ENCODE measurements at regions not wholly inside any gene's neighbourhood (a gene's known extent, or its start where the extent isn't known, plus 50 kb on each side); places are given as distances from the start of the nearest gene placed in this dataset.

DNA sequence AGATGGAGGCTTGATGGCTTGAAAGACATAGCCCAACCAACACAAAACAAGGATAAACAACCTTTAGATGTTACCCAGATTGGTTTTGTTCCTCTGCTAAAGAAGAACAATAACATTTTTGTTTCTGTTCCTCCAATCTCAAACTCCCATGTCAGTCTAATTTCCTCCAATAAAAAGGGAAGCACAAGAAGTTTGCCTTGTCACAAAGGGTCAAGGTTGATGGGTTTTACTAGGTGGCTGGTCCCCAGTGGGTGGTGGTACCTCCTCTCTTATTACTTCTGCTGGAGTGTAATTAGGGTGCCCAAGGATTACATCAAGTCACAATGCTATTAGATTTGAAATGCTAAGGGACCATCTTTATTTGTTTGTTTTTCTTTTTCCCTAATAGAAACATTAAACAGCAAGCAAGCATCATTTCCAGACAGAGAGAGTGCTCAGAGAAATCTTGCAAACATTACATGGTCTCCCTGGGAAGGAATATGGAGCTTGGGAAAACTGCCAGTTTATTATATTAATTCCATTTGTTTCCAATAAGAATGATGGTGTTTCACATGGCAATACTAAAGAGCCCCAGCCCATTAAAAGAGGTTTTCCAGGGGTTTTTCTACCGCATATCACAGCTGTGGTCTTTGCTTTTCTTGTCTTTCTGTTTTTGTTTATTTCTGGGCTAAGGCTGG is 78.3 kb upstream of the AOAH start:
- WGBS: 68% methylated on average over 1 of the region's 1 CpG
- no peak for ATAC-seq

DNA sequence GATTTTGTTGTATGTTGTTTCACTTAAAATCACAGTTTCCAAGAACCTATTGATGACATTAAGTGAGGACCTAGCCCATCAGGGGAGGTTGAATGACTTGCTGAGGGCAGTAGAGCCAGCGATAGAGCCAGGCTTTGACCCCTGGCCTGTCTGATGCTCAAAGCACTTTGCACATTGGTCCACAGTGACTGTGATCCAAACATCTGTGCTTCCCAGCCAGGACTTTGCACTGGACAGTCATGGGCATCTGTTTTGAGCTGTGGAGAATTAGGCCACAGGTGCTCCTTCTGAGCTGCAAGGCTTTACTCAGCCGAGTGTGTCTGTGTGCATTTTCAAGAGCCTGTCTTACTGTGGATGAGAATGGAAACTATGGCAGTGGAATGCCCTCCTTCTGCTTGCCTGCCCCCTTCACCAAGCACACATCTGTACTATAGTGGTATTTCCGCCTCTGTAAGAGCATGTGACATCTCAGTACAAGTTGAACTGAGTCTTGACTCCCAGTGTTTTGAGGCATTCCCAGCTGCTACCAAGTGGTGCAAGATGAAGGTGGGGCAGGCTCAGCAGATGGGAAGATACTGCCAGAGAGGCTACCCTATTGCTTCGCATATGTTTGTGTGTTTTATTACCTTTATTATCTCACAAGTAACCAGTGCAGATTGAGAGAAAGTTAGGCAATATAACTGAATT is 72.7 kb upstream of the AOAH start:
- Histone ChIP-seq H3K4me1 (ENCODE audit: control insufficient read depth, insufficient read depth, low read length) (peaks cover 3% of the 10 kb centered on the region), H3K9me3 (ENCODE audit: control insufficient read depth, low read length) (no peaks in the 10 kb centered on the region), H3K4me3 (ENCODE audit: low read length) (no peak overlapping the region), H3K27me3 (ENCODE audit: control insufficient read depth, insufficient read depth) (no peaks in the 10 kb centered on the region), H3K27ac (ENCODE audit: low read length) (no peak overlapping the region)
- no peak for DNase-seq
- 84% methylated on average over 4 of the region's 4 CpGs for WGBS
- no peak for ATAC-seq
- intact Hi-C loops (cut with DNase I): no loop called here

More for the DNA sequence above, 78.3 kb upstream of the AOAH start:
- Histone ChIP-seq H3K9me3 (ENCODE audit: control insufficient read depth, low read length) (no peaks in the 10 kb centered on the region), H3K27ac (ENCODE audit: low read length) (no peak overlapping the region), H3K4me3 (ENCODE audit: low read length) (no peak overlapping the region), H3K27me3 (ENCODE audit: control insufficient read depth, insufficient read depth) (no peaks in the 10 kb centered on the region), H3K4me1 (ENCODE audit: control insufficient read depth, insufficient read depth, low read length) (no peaks in the 10 kb centered on the region)
- no peak for DNase-seq
- intact Hi-C loops (cut with DNase I): no loop called here

DNA sequence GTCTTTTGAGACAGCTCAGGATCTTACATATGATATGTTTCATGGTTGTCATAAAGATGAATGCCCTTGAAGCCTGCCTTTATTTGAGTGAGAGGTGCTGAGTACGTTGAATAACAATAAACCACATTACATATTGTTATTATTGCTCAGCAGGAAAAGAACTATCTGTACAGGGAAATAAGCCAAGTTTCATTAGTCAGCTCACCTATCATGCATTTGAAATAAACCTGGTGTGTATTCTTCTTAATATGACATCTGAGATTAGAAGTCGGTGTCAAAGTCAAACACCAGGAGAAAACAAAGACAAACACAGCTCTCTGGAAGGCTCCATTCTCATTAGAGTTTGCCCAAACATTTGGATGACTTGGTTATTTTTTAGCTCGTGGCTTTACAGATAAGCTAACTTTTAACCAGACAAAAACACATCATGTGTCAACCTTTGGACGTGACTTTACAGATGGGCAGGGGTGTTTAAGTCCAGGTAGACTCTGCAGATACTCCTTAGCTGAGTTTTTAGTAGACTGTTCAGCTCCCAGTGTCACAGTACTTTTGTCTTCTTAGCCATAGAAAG is 71.2 kb upstream of the AOAH start:
- 42% methylated on average over 4 of the region's 4 CpGs for WGBS
- intact Hi-C loops (cut with DNase I): no loop called here
- Histone ChIP-seq H3K27me3 (ENCODE audit: control insufficient read depth, insufficient read depth) (no peaks in the 10 kb centered on the region), H3K4me3 (ENCODE audit: low read length) (no peak overlapping the region), H3K27ac (ENCODE audit: low read length) (no peak overlapping the region), H3K9me3 (ENCODE audit: control insufficient read depth, low read length) (no peaks in the 10 kb centered on the region), H3K4me1 (ENCODE audit: control insufficient read depth, insufficient read depth, low read length) (peaks cover 3% of the 10 kb centered on the region)
- no peak for DNase-seq
- ATAC-seq: no peak

DNA sequence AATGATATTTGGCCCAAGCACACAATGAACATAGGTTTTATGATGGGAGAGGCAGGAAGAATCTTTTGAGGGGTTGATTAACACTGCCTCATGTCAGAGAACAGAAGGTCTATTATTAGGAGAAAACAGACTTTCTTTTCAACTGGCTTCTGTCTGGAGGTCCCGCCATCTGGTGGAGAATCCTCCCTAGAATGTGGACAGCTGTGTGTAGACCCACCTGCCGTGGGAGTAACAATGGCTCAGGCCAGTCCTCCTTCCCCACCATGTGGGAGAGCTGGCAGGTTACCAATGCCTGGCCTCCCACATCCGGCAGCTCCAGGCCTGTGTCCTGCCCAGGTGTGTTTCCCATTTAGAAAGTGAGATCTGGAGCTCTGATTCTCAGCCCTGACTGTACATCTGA is 70.4 kb upstream of the AOAH start:
- DNase-seq: no peak
- Histone ChIP-seq H3K9me3 (ENCODE audit: control insufficient read depth, low read length) (no peaks in the 10 kb centered on the region), H3K27ac (ENCODE audit: low read length) (no peak overlapping the region), H3K27me3 (ENCODE audit: control insufficient read depth, insufficient read depth) (no peaks in the 10 kb centered on the region), H3K4me1 (ENCODE audit: control insufficient read depth, insufficient read depth, low read length) (peaks cover 3% of the 10 kb centered on the region), H3K4me3 (ENCODE audit: low read length) (no peak overlapping the region)
- ATAC-seq: no peak
- WGBS: 59% methylated on average over 3 of the region's 3 CpGs
- intact Hi-C loops (cut with DNase I): no loop called here

DNA sequence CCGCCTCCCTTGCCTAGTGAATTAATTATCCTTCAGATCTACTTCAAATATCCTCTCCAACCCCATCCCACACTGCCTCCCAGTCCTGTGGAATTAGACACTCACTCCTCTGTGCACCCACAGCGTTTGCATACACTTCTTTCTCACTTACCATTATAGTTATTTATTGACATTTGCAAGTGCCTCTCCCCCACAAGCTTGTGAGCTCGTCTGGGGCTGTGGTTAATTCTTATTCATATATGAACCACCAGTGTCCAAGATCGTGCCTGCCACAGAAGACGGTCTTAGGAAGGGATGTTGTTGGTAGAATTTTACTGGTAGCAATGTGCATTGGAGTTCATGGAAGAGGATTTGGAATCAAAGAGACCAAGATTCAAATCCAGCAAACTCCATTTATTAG is 68.1 kb upstream of the AOAH start:
- Histone ChIP-seq H3K27ac (ENCODE audit: low read length) (no peak overlapping the region), H3K27me3 (ENCODE audit: control insufficient read depth, insufficient read depth) (no peaks in the 10 kb centered on the region), H3K9me3 (ENCODE audit: control insufficient read depth, low read length) (no peaks in the 10 kb centered on the region), H3K4me3 (ENCODE audit: low read length) (no peak overlapping the region), H3K4me1 (ENCODE audit: control insufficient read depth, insufficient read depth, low read length) (peaks cover 3% of the 10 kb centered on the region)
- intact Hi-C loops (cut with DNase I): no loop called here
- 88% methylated on average over 5 of the region's 5 CpGs for WGBS
- DNase-seq (no peak), ATAC-seq (no peak)

DNA sequence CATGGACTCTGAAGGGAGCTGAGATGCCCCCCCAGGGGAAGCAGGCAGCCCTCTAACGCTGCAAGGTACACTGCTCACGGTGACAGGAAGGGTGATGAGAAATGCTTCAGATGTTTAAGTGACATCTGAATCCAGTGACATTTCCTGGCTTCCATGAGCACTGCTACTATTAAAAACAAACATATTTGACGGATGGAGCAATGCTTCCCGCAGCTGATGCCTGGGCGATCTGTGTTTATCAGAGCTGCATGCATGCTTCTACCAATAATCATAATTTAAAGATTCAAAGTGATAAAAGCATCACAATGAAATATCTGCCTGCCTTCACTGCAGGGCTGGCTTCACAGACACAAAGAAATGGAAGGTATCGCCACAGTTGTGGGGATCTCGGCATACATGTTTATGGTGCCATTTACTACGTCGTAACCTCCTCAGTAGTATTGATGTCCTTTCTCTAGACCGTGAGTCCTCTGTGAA is 66.1 kb upstream of the AOAH start:
- intact Hi-C loops (cut with DNase I): no loop called here
- Histone ChIP-seq H3K27ac (ENCODE audit: low read length) (no peak overlapping the region), H3K4me3 (ENCODE audit: low read length) (no peak overlapping the region), H3K9me3 (ENCODE audit: control insufficient read depth, low read length) (no peaks in the 10 kb centered on the region), H3K4me1 (ENCODE audit: control insufficient read depth, insufficient read depth, low read length) (peaks cover 3% of the 10 kb centered on the region), H3K27me3 (ENCODE audit: control insufficient read depth, insufficient read depth) (no peaks in the 10 kb centered on the region)
- DNase-seq (no peak), ATAC-seq (no peak)
- 69% methylated on average over 10 of the region's 10 CpGs for WGBS

DNA sequence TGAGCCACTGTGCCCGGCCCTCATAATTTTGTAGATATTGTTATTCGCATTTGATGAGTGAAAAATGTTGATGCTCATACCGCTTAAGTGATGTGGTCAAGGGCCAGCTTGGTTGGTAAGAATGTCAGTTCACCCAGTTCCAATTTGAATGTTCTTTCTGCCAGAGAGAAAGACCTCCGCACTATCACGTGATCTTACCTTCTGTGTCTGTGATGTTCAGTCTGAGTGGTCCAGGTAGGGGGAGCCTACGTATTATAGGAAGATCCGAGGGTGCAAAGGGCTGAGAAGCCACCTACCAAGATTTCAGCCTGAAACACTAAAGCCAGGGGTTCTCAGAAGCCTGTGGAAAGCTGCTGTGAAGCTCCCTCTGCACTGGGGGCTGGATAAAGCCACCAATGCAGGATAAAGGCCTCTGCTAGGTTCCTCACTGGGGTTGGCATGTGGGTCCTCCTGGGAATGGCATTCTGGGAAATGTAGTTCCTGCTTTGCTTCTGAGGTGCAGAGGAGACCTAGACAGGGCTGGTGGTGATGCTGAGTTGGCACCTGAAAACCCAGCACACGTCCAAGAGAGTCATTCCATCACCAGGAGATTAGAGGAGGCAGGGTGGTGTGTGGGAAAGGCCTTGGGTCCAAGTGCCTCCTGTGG is 64.7 kb upstream of the AOAH start:
- Histone ChIP-seq H3K27me3 (ENCODE audit: control insufficient read depth, insufficient read depth) (no peaks in the 10 kb centered on the region), H3K27ac (ENCODE audit: low read length) (no peak overlapping the region), H3K4me3 (ENCODE audit: low read length) (no peak overlapping the region), H3K4me1 (ENCODE audit: control insufficient read depth, insufficient read depth, low read length) (no peaks in the 10 kb centered on the region), H3K9me3 (ENCODE audit: control insufficient read depth, low read length) (no peaks in the 10 kb centered on the region)
- intact Hi-C loops (cut with DNase I): no loop called here
- no peak for DNase-seq
- WGBS: 96% methylated on average over 8 of the region's 8 CpGs
- no peak for ATAC-seq

DNA sequence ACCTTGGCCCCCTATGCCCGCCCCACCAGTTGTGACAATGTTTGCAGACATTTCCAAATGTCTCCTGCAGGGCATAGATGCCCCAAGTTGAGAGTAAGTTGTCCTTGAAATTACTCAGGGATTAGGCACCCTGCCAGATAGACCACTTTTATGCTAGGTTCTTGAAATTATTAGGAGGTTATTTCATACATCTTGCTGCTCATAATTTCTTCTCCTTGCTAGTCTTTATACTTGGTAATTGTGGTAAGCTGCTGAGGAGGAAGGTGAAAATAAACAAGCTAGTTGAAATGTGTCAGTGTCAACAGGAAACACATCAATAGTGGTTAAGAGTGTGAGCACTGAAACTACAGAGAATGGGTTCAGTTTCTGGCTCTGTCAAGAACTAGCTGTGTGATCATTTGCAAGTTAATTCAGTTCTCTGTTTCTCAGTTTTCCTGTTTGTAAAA is 63.7 kb upstream of the AOAH start:
- DNase-seq (no peak), ATAC-seq (no peak)
- Histone ChIP-seq H3K27me3 (ENCODE audit: control insufficient read depth, insufficient read depth) (no peaks in the 10 kb centered on the region), H3K4me1 (ENCODE audit: control insufficient read depth, insufficient read depth, low read length) (no peaks in the 10 kb centered on the region), H3K9me3 (ENCODE audit: control insufficient read depth, low read length) (no peaks in the 10 kb centered on the region), H3K4me3 (ENCODE audit: low read length) (no peak overlapping the region), H3K27ac (ENCODE audit: low read length) (no peak overlapping the region)
- intact Hi-C loops (cut with DNase I): no loop called here
- 94% methylated on average over 1 of the region's 1 CpG for WGBS

DNA sequence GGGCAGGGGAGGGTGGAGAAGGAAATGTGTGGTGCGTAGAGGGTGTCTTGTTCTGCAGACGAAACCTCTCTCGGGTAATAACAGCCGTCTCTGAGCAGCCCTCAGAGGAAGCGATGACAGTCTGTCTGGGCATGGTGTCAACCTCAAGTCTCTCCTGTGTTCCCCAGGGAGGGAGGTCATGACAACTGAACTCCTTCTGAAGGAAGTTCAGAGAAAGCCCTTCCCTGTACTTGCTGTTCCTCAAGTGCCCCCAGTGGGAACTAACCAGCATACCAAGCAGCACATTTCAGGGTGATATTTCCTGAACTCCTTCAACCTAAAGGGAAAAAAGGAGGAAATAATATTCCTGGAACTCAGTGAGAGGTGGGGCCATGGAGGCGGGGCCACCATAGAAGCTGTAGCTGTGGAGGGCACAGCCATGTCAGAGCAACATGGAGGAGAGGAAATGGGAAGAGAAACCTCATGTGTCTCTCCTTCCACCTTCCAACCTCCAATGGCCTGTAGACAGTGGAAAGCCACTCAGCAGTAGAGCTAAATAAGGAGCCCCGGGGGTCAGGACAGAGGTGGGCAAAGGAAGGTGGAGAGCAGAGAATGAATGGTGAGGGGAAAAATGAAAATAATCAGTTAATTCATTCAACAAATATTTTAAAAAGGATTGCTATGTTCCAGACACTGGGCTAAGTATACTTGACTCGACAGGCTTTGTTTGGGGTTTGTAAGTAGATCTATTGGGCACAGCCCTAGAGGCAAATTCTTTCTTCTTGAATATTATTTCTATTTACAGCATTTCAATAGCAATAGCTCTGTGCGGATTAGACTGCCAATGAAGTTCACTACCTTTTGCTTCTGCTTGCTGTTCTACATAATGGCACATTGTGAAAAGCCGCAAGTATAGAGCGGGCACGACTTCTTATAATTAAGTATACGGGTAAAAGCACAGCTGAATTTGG is 61.0 kb upstream of the AOAH start:
- 61% methylated on average over 13 of the region's 13 CpGs for WGBS
- peak; percentile 86 to 87 for ATAC-seq
- H3K4me3 ChIP-seq (ENCODE audit: low read length): no peak overlapping the region
- no peaks in the 10 kb centered on the region for H3K9me3 ChIP-seq (ENCODE audit: control insufficient read depth, low read length)
- no peak overlapping the region for H3K27ac ChIP-seq (ENCODE audit: low read length)
- H3K27me3 ChIP-seq (ENCODE audit: control insufficient read depth, insufficient read depth): no peaks in the 10 kb centered on the region
- intact Hi-C loops (cut with DNase I): no loop called here
- H3K4me1 ChIP-seq (ENCODE audit: control insufficient read depth, insufficient read depth, low read length): no peaks in the 10 kb centered on the region
- DNase-seq: peak; percentile 33 to 74 (median 67)

DNA sequence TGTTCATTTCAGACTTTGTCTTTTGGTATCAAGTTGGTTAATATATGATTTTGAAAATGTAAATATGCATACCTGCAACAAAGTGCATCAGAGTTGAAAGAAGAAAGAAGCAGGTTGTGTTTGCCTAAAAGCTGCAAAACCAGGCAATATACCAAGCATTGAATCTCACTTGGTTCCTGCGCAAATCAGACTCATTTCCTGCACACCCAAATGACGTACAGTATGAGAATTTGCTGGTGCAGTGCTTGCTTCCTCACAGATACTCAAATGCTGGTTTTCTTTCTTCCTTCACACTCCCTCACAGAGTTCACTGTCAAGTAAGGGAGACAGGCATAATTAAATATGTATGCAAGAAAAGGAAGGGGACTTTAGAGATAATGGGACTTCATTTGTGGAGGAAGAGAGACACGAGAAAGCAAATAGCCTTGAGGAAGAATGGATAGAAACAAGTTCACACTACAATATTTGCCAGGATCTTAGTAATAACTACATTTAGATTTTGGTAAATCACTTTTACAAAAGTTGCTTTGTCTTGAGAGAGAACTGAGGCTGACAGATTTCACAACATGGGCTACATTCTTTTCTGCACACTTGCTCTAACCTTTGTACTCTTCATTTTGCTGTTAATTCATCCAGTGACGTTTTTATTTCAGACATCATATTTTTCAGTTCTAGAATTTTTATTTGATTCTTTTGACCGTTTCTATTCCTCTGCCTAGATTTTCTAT is 56.9 kb upstream of the AOAH start:
- ATAC-seq: no peak
- H3K9me3 ChIP-seq (ENCODE audit: control insufficient read depth, low read length): no peaks in the 10 kb centered on the region

More for the DNA sequence above, 56.9 kb upstream of the AOAH start:
- Histone ChIP-seq H3K27me3 (ENCODE audit: control insufficient read depth, insufficient read depth) (no peaks in the 10 kb centered on the region), H3K4me1 (ENCODE audit: control insufficient read depth, insufficient read depth, low read length) (no peaks in the 10 kb centered on the region), H3K27ac (ENCODE audit: low read length) (no peak overlapping the region), H3K4me3 (ENCODE audit: low read length) (no peak overlapping the region)
- WGBS: 69% methylated on average over 5 of the region's 5 CpGs
- DNase-seq: no peak
- intact Hi-C loops (cut with DNase I): no loop called here
